Stimulated activated CD4-positive, alpha-beta T cell treated with anti-CD3 and anti-CD28 coated beads, TNF-alpha, amount 100 ng/mL, for 48 hours (primary cell): ENCODE measurements at regions not wholly inside any gene's neighbourhood (a gene's known extent, or its start where the extent isn't known, plus 50 kb on each side); places are given as distances from the start of the nearest gene placed in this dataset.
"Not testable (repeated sequence)": the region's sequence is repeated elsewhere in the genome, so short reads cannot be mapped to it uniquely, and the experiment has no call there.

ENCODE experiments used
- DNase-seq, 3 donors: peaks; one replicate each; pipeline ENCODE4 v3.0.0-alpha.2; 2020; ENCODE audit warnings: low read depth in 3 of 3

DNA sequence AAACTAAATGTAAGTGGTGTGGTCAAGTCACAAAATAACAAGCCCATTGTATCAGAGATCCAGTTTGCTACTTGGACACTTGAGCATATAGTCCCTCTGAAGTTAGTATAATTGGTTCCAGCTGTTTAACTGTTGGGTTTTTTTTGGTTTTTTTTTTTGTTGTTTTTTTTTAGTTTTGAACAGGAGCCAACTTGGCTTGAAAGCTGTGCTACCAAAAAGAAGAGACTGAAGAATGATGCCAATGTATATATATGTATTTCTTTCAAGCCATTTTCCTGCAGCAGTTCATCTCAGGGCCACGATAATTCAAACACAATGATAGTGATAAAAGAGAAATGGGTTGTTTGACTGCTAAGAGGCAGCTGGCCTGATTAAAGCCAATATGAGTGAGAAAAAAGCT lies 138.3 kb downstream of the PCDH18 start:
- DNase-seq = no peak

DNA sequence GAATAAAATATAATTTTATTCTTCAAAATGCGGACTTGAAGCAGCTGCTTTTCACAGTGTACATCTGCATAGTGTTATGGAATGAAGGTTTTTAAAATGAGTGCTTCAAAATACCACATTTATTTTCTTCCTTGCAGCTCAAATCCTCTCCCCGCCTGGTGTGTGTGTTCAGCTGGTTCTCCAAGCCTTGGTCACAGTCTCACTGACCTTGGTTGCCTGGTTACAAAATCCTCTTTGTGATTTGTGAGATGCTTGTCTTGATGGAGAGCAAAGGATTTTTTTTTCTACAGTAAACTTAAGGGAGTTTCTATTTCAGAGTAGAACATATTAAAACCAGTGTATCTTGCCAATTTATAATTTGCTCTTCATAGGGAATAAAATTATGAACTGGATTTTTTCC lies 139.2 kb downstream of the PCDH18 start:
- DNase-seq = no peak

DNA sequence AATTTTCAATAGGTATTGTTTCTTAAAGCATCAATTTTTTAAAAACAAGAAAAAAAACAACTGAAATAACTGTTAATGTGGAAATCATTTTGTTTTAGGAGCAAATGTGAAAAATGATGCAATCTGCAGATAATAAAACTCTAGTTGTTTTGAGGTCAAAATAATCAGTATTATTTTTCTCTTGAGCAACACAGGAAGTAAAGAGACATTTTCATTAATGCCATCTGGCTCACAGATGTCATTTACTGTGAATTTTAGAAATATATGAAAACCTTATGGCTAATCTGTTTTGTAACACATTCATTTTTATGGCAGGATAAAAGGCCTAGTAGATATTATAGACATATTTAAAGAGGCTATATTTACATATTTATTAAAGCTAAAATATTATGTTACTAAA lies 141.6 kb downstream of the PCDH18 start:
- no peak for DNase-seq

DNA sequence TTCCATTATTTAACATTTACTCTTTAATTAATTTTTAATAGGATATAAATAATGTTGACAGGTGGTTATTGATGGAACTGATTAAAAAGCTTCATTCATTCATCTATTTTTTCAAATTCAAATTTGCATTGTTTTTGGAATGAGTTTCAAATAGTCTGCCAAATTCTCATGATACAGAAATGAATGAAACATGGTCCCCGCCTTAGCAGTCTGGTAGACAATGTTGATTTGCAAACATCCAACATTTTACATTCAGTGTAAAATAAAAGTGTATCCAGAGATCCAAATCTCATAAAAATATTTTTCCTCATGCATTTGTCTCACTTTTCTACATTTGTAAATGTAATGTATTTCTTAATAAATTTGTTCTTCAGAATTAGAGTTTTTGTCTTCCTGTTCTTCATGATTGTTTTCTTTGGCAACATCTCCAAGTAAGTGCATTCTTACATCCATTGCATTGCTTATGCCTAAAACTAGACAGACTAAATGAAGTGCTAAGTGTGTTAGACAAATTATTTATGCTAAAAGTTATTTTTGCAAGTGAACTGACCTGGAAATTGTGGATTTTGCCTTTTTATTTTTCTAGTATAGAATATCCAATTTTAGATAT lies 142.3 kb downstream of the PCDH18 start:
- no peak for DNase-seq

DNA sequence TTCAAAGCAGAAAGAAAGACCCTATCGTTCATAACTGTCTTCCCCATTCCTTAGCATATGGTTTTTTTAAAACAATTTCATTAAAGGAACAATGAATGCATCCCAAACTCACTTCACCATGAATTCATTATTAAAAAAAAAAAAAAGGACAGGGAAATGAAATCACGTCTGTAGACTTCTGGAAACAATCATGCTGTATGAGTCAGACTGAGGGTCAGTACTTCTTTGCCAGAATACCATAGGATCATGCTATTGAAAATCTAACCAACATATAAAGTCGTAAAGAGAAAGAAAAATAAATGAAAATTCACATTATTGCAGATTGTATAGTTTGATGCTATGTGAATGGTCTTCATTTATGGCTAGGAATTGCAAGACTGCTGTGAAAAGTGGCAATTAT lies 144.4 kb downstream of the PCDH18 start:
- no peak for DNase-seq

DNA sequence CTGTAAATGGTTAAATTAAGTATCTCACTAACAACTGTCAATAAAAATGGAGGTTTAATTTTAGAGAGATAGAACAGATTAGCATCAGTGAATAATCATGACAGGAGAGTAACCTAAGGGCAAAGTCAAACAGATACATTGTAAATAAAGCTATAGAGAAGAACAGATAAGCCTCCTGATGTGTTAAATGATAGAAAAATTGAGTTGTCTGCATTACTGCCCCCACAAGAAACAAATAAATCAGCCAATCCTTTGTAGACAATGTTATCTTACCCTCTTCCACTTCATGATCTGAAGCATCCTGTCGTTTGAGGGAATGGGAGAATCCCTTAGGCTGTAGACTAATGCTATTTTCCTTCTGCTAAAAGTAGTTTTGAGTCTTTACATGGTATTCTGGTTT lies 147.8 kb downstream of the PCDH18 start:
- DNase-seq = no peak

DNA sequence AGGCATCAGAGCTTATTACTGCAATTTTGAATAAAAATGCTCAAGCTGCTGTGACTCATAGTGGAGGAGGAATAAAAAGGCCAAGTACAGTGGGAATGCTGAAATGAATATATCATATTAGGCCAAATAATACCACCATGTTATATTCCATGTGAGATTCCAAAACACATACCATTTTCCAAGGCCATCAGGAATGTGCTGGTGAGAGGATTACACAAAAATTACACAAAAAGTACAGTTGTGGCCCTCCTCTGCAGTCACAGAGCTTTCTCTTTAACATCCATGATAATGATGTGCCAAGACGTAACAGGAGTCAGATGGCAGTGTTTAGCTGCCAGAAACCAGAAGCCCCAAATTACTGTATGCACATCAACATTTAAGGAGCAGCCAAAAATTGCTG lies 153.5 kb downstream of the PCDH18 start:
- DNase-seq = no peak

DNA sequence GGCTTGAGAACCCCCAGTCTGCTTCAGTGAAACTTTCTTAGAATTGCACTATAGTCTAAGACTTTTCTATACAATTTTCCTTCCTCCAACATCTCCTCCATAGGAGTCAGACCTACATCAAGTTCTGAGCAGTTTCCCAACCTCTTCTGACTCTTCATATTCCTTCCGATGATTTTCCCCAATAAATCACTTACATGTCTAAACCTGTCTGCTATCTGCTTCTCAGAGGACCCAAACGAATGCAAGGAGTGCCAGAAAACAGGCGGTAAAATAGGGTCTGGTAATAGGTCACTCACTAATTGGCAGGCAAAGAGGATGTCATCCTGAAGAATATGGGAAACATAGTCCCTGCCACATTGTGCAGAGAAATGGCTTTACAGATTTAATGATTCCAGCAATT lies 153.9 kb downstream of the PCDH18 start:
- DNase-seq = no peak

DNA sequence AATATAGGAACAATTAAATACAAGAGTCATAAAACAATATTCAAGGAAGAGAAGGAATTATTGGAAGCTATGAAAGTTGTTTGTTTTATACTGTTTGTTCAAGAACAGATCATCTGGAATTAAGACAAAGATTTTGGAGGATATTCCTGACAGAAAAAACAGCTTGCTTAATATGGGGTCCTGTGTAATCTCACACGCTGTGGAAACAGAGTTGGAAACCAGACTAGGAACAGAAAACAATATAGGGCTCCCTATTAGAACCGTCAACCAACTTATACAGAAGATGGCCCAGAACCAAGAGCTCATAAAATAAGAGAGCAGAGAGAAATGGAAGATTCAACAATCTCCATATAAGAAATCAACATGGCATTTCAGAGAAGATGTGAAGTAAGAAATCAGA lies 156.0 kb downstream of the PCDH18 start:
- DNase-seq = no peak

DNA sequence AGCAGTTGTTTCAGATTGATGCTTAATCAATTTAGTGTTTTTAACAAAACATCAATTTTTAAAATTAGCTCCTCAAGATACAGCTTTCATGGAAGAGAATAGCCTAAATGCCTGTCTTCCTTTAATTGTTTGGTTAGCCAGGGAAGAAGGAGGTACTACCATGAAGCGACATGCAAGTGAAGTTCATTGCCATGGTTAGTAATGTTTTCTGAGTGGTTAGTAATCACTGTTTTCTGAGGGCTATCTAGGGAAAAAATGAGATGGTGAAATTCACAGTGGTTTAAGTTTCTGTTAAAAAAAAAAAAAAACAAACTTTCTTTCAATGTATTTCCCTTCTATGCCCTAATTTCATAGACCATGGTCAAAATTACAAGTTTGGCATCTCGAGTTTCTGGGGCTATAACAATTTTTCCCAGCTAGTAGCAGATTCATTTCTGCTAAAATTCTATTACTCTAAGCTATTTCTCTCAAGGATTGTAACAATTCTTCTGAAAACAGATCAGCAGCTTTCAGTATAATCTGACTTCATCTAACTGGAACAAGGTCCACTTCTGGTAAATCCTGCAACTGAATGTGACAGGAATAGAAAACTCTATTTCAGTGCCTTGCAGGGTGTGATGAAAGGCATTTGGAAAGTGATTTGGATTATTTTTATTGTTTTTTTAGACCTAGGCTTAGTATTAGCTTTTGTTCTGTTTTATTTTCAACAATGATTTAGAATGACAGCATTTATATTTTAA lies 157.0 kb downstream of the PCDH18 start:
- no peak for DNase-seq

DNA sequence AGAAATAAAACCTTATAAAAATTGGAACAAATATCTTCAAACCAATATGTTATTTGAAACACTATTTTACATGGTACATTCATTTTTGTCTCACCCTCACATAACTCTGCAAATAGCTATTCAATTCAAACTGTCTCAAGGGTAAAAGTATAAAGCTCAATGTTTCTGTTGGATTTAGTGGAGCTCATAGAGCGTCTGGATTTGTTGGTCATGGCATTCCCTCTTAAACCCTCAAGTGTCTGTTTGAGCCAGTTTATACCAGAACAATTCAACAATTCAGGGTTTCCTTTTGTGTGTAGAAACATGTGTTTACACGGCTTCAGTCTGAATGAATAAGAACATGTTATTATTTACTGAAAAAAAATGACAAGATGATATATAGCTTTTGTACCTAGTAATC lies 161.6 kb downstream of the PCDH18 start:
- no peak for DNase-seq

DNA sequence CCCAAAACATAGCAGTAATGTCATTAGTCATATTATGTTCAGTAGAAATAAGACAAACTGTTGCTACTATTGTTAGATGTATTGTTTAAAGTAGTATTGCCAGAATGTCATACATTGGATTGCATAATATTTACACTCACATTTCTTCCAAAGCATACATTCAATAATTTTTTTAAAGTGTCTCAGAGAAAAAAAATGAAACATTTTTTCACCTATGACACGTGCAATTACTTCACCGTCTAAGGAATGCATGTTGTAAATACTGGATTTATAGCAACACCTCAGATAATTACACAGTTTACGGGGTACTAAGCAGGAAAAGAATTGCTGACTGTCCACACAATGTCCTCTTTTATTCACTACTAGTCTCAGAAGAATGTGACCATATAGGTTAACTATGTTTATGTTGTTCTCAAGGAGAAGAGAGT lies 162.1 kb downstream of the PCDH18 start:
- no peak for DNase-seq

DNA sequence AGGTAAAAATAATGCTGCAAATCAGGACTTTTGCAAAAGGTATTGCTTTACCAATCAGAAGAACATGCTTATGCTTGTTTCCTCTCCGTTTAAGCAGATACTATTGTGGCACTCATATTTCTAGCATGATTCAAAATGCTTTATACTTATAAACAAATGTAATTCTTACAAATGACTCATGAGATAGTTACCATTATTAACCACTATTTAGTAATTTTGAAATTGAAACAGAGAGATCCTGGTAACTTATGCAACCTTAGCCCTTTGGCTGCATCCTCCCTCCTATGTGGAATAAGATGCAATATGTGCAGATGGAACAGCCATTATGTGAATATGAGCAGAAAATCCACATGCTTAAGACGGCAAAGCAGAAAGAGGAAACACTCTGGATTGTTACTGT lies 164.7 kb downstream of the PCDH18 start:
- no peak for DNase-seq

DNA sequence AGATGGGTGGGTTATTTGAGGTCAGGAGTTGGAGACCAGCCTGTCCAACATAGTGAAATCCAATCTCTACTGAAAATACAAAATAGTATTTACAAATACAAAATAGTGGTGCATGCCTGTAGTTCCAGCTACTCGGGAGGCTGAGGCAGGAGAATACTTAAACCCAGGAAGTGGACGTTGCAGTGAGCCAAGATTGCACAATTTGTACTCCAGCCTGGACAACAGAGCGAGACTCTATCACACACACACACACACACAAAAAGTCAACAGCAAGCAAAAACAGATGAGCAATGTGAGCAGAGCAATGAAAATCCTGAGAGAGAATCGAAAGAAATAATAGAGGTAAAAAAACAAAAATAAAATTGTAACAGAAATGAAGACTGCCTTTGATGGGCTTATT lies 168.8 kb downstream of the PCDH18 start:
- no peak for DNase-seq

DNA sequence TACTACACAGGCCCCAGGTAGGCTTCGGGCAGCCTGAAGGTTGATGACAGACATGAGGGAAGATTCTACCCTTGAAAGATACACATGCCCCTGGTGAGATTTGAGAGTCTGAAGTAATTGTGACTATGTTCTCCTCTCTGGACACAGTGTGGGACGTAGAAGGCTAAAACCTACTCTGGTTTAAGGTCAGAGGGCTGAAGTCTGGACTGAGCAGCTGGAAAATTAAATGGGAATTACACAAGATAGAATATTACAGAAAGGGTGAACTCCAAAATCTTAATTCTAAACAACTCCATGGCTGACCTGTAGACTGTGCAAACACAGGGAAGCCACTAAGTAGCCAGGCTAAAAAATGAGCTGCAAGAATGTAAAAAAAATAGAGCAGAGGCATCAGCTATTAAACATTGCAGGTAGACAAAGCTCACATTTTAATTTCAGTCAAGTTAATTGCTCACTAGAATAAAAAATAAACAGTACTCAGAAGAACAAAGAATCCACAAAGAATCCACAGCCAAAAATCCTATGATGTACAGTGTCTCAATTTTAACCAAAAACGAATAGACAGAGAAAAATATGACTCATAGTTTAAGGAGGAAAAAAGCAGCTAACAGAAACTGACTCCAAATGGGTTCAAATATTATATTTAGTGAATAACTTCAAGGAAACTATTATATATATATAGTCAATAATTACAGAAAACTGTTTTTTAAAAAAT lies 170.4 kb downstream of the PCDH18 start:
- no peak for DNase-seq

DNA sequence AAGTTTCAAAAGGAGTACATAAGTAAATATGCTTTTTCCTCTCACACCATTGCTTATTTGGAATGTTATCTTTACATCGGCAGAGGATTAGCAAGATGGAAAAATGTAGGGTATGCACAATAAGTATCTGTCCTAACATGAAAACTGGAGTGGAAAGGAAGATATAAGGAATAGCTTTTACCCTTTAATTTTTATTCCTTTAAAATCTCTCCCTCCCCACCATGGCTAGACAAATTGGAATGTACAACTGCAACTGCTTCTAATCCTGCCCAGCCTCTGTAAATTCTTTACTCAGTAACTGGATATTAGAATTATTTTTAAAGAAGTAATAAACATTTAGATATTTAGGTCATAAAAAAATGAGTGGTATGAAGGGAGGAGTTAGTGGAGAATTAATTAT lies 171.5 kb downstream of the PCDH18 start:
- no peak for DNase-seq

DNA sequence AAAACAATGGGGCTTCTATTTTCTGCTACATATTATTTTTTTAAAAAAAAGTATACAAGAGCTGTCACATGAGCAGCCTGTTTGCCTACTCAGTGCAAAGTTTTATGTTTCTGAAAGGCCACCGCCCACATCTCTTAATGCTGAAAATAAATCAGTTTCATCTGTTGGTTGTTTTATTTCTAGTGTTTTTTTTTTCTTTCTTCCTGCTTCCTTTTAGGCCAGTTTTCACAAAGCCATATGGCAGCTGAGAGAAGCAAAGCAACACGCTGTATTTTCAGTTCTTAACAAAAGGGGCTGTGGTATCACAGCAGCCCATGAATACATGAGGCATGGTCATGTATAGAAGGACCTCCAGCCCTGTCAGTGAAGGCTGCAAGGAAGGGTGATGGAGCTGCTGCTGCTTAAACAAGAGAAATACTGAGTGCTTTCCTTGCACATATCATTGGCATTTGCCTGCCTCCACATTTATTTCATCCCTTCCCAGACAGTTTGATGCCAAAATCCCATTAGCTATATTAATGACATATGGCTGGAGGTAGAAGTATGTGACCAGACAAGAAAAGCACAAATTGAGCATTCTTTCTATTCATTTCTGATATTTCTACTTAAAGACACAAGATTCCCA lies 172.5 kb downstream of the PCDH18 start:
- no peak for DNase-seq

DNA sequence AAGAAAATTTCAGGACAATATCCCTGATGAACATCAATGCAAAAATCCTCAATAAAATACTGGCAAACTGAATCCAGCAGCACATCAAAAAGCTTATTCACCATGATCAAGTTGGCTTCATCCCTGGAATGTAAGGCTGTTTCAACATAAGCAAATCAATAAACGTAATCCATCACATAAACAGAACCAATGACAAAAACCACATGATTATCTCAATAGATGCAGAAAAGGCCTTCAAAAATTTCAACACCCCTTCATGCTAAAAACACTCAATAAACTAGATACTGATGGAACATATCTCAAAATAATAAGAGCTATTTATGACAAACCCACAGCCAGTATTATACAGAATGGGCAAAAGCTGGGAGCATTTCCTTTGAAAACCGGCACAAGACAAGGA lies 177.7 kb downstream of the PCDH18 start:
- not testable (repeated sequence) for DNase-seq

DNA sequence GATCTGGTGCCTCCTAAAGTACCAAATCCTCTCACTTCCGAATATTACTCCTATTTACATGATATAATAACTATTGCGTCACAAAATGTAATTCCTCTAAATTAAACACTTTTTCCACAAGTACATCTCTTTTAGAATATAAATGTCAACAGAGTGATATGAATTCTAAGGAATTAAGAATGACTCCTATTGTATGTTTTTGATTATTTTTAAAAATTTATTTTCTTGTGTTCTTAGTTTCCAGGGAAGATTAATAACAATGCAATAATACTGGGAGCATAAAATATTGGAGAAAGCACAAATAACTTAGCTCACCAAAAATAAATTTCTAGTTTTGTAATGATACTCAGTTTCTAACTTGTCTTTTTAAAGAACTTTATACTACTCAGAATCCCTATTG lies 184.9 kb downstream of the PCDH18 start:
- no peak for DNase-seq

DNA sequence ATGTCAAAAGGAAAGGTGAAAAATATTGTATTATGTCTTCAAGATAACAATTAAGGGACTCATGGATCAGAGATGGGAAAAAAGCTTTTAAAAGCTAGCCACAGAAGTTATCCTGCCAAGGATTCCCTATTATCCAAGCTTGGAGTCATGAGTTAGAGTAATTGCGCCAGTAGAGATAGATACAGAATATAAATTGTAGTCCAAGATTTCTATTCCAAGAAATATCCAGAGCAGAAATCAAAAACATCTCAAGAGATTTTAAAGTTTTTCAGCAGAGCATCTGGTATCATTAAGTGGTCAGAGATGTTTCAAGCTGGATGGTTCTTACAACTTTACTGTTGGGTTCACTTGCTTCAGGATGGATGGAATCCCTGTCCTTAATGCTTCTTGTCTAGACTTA lies 186.7 kb downstream of the PCDH18 start:
- DNase-seq = no peak

DNA sequence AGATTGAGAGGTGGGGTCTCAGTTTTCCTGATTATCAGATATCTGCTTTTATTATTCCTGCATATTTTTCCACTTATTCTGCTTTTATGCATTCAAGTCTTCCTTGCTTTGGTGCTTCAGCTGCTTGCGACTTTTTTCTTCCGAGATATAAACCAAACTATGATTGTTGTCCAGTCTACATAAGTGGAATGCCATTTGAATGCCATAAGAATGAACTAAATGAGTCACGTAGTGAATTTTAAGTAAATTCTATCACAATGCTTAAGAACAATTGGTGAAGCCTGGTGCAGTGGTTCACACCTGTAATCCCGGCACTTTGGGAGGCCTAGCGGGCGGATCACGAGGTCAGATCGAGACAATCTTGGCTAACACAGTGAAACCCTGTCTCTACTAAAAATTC lies 189.1 kb downstream of the PCDH18 start:
- DNase-seq = no peak

DNA sequence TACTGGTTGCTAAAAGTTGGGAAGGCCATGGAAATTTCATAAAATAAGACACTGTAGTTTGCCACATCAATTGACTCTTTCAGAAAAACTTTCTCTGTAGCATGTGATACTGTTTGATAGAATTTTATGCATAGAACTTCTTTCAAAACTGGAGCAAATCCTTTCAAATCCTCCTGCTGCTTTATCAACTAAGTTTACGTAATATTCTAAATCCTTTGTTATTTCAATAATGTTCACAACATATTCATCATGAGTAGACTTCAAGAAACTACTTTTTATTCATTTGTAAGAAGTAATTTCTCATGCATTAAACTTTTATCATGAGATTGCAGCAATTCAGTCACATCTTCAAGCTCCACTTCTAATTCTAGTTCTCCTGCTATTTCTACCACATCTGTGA lies 199.3 kb downstream of the PCDH18 start:
- no peak for DNase-seq

DNA sequence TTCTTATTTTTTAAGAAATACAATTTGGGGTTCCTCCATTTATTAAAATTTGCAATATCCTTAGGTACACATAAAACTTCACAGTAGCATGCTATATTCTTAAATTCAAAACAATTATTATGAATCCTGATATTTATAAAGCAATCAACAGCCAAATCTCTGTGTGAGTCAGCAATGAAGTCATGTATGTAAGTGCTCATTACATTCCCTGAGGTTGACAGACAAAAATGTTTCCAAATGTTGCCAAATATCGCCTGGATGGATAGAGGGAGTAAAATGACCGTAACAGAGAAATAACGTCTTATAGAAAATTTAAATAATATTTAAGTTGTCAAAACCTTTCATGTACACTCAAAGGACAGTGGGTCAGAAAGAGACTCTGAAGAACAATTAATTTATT lies 220.0 kb downstream of the PCDH18 start:
- DNase-seq = no peak
